ENCODE measurements at regions not wholly inside any gene's neighbourhood (a gene's known extent, or its start where the extent isn't known, plus 50 kb on each side); places are given as distances from the start of the nearest gene placed in this dataset.

DNA sequence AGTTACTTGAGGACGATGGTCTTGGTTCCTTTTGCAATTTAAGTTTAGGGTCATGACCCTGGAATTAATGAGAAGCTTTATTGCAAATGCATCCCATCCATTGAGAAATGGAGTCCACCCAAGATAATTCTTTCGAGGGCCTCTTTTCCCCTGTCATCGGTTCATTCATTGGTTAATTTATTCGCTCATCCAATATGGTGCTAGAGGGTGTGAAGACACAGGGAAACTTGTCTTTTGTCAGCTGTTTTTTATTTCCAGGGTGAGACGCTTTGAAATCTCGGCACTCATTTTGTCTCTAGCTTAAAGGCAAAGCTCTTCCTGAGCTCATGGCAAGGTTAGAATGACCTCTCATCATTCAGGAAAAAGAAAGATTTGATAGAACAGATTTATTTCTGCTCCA, 464.2 kb upstream of the EEF2KMT start:
- Histone ChIP-seq H3K4me2 (ENCODE audit: low read depth, low read length) (no peak overlapping the region), H2BK120ac (ENCODE audit: low read depth, low read length) (no peak overlapping the region), H3K79me1 (ENCODE audit: low read depth in 1 of 2, low read length in 2 of 2) (no peaks in the 10 kb centered on the region), H3K23ac (ENCODE audit: low read depth, low read length) (no peak overlapping the region), H4K20me1 (ENCODE audit: insufficient read depth, low read length) (no peaks in the 10 kb centered on the region), H3K27me3 (ENCODE audit: control insufficient read depth, insufficient read depth, low read length) (no peaks in the 10 kb centered on the region), H2AK5ac (ENCODE audit: low read depth, low read length) (no peak overlapping the region), H2BK20ac (ENCODE audit: low read depth, low read length) (no peak overlapping the region), H3K36me3 (ENCODE audit: control insufficient read depth, insufficient read depth, low read length) (no peaks in the 10 kb centered on the region), H4K91ac (ENCODE audit: insufficient read depth, low read depth, low read length) (no peak overlapping the region), H2BK5ac (ENCODE audit: low read depth, low read length, poor library complexity, severe bottlenecking) (no peak overlapping the region), H3K9ac (ENCODE audit: low read depth, low read length) (no peak overlapping the region), H2AFZ (replicated peaks; ENCODE audit: low read length, poor library complexity) (no peak overlapping the region), H3K14ac (replicated peaks; ENCODE audit: low read depth, low read length) (no peak overlapping the region), H3K56ac (ENCODE audit: extremely low read depth, insufficient read depth, low read length) (no peak overlapping the region), H2AK9ac (replicated peaks; ENCODE audit: low read depth, low read length, poor library complexity) (no peak overlapping the region), H3K9me3 (ENCODE audit: control insufficient read depth, insufficient read depth, low read length) (peaks cover 16% of the 10 kb centered on the region), H3K4me3 (ENCODE audit: insufficient read depth, low read depth, low read length) (no peak overlapping the region), H4K8ac (ENCODE audit: low read depth in 2 of 2, low read length in 2 of 2) (no peak overlapping the region), H3K4me1 (ENCODE audit: control insufficient read depth, insufficient read depth, low read length) (no peaks in the 10 kb centered on the region), H3K27ac (ENCODE audit: insufficient read depth, low read length) (no peak overlapping the region), H3K4ac (ENCODE audit: low read depth, low read length) (no peak overlapping the region), H3K9me1 (ENCODE audit: insufficient read depth, low read length) (no peaks in the 10 kb centered on the region), H2BK15ac (ENCODE audit: low read depth, low read length) (no peak overlapping the region), H4K5ac (ENCODE audit: low read depth, low read length) (no peak overlapping the region), H3K18ac (ENCODE audit: low read depth, low read length) (no peak overlapping the region)
- TF ChIP-seq POLR2A (IDR thresholded peaks at IDR 0.05; ENCODE audit: low read depth, low read length) (no peak), MAZ (IDR thresholded peaks at IDR 0.05; ENCODE audit: borderline replicate concordance, low read depth, low read length) (no peak), CEBPB (IDR thresholded peaks at IDR 0.05; ENCODE audit: low read depth, low read length) (no peak), BHLHE40 (IDR thresholded peaks at IDR 0.05; ENCODE audit: low read depth, low read length) (no peak), FOS (IDR thresholded peaks at IDR 0.05; ENCODE audit: low read depth, low read length) (no peak), NFE2L2 (IDR thresholded peaks at IDR 0.05; ENCODE audit: low read depth, low read length) (no peak), RFX5 (IDR thresholded peaks at IDR 0.05; ENCODE audit: low read depth, low read length) (no peak), SMC3 (IDR thresholded peaks at IDR 0.05; ENCODE audit: low read depth, low read length) (no peak), RCOR1 (IDR thresholded peaks at IDR 0.05; ENCODE audit: insufficient replicate concordance, low read length) (no peak), RAD21 (IDR thresholded peaks at IDR 0.05; ENCODE audit: low read length) (no peak), MAFK (IDR thresholded peaks at IDR 0.05; ENCODE audit: low read depth, low read length) (no peak), CHD1 (IDR thresholded peaks at IDR 0.05; ENCODE audit: low read depth, low read length) (no peak), MXI1 (IDR thresholded peaks at IDR 0.05; ENCODE audit: borderline replicate concordance, low read depth, low read length) (no peak)
- TF ChIP-seq, protein P1, sequence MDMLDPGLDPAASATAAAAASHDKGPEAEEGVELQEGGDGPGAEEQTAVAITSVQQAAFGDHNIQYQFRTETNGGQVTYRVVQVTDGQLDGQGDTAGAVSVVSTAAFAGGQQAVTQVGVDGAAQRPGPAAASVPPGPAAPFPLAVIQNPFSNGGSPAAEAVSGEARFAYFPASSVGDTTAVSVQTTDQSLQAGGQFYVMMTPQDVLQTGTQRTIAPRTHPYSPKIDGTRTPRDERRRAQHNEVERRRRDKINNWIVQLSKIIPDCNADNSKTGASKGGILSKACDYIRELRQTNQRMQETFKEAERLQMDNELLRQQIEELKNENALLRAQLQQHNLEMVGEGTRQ (IDR thresholded peaks at IDR 0.05; ENCODE audit: low read depth, low read length) = no peak
- TF ChIP-seq, protein P2, sequence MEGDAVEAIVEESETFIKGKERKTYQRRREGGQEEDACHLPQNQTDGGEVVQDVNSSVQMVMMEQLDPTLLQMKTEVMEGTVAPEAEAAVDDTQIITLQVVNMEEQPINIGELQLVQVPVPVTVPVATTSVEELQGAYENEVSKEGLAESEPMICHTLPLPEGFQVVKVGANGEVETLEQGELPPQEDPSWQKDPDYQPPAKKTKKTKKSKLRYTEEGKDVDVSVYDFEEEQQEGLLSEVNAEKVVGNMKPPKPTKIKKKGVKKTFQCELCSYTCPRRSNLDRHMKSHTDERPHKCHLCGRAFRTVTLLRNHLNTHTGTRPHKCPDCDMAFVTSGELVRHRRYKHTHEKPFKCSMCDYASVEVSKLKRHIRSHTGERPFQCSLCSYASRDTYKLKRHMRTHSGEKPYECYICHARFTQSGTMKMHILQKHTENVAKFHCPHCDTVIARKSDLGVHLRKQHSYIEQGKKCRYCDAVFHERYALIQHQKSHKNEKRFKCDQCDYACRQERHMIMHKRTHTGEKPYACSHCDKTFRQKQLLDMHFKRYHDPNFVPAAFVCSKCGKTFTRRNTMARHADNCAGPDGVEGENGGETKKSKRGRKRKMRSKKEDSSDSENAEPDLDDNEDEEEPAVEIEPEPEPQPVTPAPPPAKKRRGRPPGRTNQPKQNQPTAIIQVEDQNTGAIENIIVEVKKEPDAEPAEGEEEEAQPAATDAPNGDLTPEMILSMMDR (conservative IDR thresholded peaks at IDR 0.05; ENCODE audit: low read depth, low read length) = no peak
- TF ChIP-seq, protein P3, sequence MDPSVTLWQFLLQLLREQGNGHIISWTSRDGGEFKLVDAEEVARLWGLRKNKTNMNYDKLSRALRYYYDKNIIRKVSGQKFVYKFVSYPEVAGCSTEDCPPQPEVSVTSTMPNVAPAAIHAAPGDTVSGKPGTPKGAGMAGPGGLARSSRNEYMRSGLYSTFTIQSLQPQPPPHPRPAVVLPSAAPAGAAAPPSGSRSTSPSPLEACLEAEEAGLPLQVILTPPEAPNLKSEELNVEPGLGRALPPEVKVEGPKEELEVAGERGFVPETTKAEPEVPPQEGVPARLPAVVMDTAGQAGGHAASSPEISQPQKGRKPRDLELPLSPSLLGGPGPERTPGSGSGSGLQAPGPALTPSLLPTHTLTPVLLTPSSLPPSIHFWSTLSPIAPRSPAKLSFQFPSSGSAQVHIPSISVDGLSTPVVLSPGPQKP (IDR thresholded peaks at IDR 0.05; ENCODE audit: borderline replicate concordance, low read depth, low read length) = no peak
- intact Hi-C loops (cut with micrococcal nuclease) = no loop called here
- ChIA-PET POLR2A (ENCODE audit: unreplicated experiment) (no interaction called here), CTCF (no interaction called here)
- ATAC-seq (ENCODE audit: low read depth) (no peak), DNase-seq (no peak)
- dilution Hi-C loops (cut with HindIII; ENCODE audit: low sequenced_read_pairs, unreplicated experiment) = no loop called here
- WGBS, 2 experiments (ENCODE audit: extremely low coverage in 2 of 2, insufficient read length in 1 of 2) = no CpG with 5 or more reads among the region's 6 CpGs
- no TSS peak for BruUV-seq (replicated peaks)
- in situ Hi-C loops (cut with MboI; ENCODE audit: low sequenced_read_pairs) = loop anchor here (25.0 kb wide), 1 partner anchor 101 kb away; no protein-coding TSS in a partner anchor
